NCI-H1694 (cell line): ENCODE measurements at regions not wholly inside any gene's neighbourhood (a gene's known extent, or its start where the extent isn't known, plus 50 kb on each side); places are given as distances from the start of the nearest gene placed in this dataset.

Experiments
- DNase-seq: peaks from one replicate; lab custom pipeline; 2025; lab: John Stamatoyannopoulos, UW

DNA sequence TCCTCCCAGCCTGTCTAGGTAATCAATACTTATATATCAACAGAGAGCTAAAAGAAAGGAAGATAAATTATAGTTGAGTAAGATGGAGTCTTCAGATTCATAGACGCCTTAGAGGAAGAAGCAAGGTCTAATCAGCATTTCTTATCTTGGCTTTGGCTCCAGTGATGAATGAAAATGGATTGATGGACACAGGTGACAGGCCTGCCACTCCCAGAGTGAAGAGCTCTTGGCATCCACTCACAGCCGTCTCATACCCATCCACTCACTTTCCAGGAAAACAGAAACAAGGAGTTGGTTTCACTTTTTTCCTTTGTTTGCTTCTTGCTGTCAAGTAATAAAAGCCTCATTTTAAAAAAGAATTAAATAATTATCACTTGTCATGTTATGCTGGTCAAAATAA is 168.2 kb downstream of the MFSD1 start:
- DNase-seq = no peak

DNA sequence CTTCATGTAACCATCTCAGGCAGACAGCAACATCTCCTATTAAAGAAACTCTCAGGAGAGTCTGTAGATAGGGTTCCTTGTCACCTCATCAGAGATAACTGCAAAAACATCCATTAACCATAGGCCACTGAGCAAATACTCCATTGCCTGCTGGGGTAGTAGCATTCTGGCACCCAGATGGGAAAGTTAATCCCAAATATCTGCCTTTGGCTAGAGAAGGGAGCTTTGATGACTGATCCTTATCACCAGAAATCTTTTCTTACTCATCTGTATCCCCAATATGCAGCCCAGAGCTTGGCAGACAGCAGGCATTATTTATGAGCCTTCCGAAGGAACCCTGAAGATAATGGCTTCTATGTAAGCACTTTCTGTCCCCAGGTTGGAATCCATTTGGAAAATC is 173.1 kb downstream of the MFSD1 start:
- DNase-seq = no peak

DNA sequence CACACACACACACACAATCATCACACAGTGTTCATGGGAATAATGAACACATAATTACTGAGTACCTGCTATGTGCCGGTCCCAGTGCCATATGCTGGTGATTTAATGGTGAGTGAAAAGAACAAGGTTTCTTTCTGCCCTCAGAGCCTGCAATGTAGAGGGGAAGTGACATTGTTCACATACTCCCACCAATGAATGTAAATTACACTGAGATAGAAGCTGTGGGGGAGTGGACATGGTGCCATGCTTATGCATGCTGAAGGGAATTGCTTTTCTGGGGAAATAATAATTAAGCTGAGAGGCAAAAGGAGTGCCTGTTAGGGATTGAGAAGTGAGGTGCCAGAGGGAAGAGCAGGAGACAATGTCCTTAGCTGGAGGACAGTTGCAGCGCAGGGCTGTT is 175.1 kb downstream of the MFSD1 start:
- no peak for DNase-seq

DNA sequence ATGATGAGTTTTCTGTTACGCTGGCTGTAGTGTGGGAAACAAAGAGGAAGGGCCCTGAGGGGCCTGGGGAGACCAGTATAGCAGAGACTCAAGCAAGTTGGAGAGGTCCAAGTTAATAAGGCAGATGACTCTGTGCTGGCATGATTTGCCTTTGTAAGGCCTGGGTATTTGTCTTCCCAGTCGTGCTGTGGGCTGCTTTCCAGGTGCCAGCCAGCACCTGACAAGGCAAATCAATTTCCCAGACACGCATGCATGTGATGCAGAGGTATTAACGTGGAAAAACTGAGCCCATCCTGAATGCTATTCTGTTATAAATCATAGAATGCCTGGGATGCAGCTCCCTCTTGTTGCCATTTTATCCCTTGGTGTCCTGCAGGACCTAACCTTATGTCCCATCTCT is 175.6 kb downstream of the MFSD1 start:
- no peak for DNase-seq

DNA sequence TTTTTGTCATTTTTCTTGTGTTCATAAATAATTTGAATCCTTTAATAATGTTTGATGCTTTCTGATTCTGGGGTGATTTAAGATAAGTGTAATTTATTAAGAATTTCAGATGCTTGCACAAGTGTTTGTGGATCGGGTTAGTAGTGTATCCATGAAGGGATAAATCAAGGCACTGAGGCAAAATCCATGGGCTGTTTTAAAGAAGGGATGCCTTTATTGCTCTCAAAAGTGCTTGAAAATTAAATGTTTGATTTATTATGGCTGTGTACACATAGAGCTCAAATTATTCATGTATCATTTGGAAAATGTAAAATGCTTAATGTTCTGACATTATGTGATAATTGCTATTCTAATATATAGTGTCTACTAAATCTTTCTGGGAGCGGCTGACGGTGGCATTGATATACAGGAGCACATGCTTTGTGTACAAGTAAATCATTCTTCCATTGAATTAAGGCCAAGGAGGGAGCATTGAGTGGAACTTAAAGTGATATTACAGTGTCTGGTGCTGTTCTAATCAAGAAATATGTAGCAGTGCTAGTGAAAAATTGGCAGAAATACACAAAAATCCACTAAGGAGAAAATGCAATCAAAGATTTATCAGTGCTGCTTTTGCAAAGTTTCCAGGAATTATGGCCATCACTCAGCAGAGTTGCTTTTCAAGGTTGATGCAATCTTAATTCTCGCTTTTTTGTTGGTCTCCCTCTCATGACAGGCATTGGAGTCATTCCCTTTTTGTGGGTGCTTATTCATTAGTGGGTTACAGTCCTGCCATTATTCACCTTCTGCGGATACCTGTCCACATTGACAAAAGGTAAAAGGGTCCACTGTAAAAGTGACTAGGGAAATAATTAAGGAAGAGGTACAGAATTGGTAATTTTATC is 181.6 kb downstream of the MFSD1 start:
- no peak for DNase-seq

DNA sequence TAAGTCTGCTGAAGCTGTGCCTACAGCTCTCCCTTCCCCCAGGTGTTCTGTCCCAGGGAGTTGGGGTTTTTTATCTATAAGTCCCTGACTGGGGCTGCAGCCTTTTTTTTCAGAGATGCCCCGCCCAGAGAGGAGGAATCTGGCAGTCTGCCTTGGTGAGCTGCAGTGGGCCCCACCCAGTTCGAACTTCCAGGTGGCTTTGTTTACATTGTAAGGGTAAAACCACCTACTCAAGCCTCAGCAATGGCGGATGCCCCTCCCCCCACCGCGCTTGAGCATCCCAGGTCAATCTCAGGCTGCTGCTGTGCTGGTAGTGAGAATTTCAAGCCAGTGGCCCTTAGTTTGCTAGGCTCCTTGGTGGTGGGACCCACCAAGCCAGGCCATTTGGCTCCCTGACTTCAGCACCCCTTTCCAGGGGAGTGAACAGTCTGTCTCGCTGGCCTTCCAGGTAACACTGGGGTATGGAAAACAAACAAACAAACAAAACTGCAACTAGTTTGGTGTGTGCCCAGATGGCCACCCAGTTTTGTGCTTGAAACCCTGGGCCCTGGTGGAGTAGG is 189.4 kb downstream of the MFSD1 start:
- DNase-seq = no peak

DNA sequence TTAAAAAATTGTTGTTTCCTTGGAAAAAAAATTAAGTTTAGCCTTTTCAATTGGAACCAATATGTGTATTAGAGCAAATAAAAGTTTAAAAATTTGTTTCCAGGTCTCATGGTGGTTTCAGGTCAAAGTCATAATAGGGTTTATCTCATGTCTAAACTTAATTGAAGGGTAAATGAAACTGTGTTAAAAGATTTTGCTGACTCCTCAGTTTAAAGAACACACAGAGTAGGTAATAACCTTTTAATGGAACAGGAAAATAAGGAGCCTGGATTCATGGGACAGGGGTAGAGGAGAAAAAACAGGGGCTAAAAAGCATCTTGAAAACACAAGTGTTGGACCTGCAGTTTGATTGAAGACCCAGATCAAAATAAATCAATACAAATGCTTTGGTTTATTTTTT is 190.6 kb downstream of the MFSD1 start:
- no peak for DNase-seq

DNA sequence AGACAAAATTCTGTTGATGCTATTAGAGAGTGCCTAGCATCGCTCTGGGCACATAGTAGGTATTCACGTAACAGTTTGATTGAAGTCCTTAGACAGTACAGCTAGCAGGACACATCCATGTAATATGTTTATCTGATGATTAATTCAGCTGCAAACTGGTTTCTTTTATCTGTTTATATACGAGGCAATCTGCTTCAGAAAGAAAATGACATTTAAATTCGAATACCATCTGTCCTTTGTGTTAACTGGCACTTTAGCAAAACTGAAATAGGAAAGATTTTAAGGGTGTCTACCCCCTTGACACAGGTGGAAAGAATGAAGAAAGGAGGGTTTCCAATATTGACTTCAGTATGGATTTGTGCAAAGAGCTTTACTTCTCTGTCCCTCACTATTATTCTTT is 192.5 kb downstream of the MFSD1 start:
- DNase-seq = no peak

DNA sequence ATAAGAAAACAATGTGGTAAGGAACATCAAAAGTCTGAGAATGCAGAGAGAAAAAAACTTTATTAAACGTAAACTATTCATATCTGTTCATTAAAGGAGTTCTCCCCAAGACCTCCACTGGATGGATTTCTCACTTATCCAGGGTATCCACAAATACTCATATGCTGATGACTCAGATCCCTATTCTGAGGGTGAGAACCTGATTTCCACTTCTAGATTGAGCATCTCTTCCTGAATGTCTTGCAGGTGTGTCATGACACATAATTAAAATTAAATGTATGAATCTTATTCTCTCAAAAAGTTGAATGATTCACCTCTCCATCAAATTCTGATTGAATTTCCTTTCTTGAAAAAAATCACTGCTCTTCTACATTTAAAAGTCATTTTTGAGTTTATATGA is 199.9 kb downstream of the MFSD1 start:
- DNase-seq = no peak

DNA sequence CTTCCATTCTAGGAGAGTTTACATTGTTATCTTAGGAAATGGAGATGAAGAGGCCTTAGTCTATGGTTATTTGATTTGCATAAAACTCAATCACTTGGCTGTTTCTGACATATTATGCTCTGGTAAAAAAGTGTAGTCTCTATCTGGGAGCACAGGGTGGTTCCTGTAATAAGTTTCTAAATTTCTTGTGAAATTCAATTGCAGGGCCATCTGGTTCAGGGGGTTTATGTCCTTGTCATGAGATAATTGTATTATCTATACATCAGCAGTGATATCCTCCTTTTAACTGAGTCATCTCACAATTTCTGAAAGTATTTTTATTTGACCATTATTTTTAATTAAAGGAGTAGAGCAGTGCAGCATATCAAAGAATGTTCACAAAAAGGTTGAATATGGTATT is 203.3 kb downstream of the MFSD1 start:
- DNase-seq = no peak

DNA sequence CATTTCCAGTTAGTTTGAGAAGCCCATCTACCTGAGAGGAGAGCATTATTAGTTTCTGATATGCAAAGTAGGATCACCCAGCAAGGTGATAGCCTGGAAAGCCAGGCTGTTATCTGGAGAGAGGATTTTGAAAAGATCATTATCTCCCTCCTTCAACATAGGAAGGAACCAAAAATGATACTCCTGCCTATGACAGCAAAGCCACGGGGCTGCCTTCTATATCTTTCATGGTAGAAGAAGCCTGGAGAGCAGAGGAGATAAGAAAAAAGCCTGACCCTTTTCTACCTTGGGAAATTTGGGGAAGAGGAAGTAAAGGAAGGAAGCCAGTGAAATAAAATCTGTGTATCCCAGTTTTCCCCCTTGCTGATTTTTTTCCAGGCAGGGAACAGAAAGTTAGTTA is 205.5 kb downstream of the MFSD1 start:
- DNase-seq = no peak

DNA sequence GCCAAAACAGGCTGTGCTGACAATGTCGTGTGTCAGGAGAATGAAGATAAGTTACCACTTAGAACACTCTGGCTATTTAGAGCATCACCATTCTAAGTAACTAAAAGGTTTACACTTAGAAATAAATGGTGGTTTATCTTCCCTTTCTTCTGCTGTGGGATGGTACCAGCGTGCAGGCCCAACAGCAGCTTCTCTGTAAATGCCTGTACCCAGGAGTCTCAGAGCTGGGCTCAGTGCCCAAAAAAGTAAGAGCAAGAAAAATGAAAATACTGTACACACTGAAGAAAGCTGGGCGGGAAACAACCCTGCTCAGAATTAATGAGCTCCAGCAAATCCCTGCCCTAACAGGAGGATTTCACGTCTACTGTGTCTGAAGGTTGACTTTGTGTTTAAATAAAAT is 206.5 kb downstream of the MFSD1 start:
- DNase-seq = no peak

DNA sequence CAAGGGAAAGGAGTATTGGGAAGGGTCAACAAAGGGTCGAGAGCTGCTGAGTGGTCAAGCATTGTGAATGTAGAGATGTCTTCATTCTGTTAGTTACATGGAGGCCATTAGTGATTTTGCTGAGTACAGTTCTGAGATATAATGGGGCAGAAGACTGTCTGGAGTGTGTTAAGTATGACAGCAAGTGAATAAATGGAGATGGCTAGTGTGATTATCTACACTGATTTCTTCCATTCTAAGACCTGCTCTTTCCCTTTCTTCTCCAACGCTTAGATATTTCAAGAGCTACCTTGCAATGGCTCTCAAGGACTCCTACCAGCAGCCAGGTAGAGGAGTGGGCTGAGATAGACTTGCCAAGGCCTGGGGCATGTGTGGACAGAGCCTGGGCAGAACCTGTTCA is 216.5 kb downstream of the MFSD1 start:
- DNase-seq = no peak

DNA sequence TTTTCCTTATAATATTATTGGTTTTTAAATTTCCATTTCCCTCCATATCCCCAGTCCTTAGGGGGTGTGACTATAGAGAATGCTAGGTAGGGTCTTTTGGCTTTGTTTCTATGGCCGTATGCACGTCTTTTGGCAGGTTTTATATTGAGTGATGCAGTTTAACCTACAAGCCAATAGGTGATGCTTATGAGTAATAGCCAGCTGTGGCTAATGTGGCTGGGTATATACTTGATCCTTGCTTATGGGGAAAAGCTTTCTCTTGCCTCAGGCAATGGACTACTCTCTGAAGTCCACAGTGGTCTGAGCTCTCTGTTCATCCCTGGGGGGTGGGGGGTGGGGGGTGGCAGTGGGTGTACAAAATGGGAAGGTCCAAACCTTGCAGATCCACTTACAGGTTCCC is 223.9 kb downstream of the MFSD1 start:
- DNase-seq = no peak

DNA sequence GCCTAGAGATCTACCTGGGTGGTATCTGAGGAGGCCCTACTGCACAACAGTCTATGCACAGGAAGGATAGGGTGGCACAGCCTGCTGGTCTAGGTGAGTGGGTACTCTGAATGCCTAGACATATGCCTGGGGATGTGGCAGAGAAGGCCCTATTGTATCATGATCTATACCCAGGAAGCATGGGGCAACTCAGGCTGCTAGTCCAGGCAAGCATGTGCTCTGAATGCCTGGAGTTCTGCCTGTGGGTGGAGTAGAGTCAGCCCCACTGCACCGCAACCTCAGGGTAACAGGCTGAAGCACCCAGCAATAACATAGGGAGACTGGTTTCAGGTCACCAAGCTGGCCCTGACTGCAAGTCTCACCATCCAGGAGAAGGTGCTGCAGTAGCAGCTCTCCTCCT is 224.7 kb downstream of the MFSD1 start:
- DNase-seq = no peak

DNA sequence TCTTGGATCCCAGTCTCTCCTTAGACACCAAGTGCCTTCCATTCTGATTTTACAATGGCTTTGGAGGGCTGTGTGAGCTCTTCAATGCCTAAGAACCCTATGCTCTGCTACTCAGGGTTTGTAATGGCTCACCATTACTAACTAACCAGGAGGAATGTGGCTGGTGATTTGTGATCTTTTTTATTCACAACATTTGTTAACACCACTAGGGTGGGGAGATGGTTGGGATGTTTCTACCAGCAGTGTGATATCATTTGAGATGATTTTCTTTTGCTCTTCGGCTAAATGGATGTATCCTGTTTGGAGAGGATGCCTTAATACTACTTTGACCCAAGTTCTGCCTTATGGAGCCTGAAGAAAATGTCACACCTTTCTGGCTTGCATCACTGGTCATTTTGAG is 226.9 kb downstream of the MFSD1 start:
- DNase-seq = no peak

DNA sequence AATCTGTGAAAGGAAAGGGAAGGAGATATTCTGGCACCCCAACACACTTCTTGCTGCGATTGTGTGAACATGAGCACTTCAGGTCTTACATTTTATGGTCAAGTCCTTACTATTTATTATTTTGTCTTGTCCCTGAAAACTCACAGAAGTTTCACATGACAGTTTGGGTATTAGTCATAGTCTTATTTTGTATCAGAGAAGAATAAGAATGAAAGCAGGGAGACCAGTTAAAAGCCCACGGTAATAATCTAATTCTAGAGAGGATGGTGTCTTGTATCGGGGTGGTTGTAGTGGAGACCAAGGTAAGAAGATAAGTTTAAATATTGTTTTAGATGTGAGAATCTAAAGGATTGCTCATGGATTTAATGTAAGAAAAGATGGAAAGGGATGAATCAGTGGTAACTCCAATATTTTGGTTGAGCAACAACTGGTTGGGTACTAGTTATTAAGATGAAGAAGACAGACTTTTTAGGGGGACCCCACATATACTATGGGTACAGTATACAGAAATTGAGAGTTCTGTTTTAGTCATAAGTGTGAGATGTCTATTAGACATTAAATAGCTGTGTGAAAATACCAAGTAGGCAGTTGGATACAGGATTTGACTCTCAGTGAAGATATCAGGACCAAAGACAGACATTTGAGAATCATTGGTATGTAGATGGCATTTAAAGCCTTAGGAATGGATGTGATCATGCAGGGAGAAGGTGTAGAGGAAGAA is 227.6 kb downstream of the MFSD1 start:
- no peak for DNase-seq

DNA sequence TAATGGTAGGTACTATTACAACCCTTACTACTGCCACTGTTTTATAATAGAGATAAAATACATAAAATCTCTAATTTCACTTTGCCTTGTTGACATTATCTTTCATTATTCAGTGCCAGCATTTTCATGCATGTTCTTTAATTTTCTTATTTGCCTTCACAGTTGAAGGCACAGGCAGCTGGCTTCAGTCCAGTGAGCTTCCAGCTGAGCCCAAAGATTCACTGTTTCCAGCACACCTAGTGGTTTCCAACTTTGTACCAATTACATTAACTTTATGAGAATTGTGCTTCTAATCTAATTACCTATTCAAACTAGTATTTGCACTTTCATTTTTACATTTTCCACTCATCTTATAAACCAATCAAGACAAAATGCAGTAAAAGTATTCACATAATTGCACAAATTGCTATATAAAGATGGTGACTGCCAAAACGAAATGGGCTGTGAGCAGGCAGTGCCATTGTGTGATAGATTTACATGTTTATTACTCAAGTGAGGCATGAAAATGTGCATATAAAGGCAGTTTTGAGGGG is 228.3 kb downstream of the MFSD1 start:
- no peak for DNase-seq

DNA sequence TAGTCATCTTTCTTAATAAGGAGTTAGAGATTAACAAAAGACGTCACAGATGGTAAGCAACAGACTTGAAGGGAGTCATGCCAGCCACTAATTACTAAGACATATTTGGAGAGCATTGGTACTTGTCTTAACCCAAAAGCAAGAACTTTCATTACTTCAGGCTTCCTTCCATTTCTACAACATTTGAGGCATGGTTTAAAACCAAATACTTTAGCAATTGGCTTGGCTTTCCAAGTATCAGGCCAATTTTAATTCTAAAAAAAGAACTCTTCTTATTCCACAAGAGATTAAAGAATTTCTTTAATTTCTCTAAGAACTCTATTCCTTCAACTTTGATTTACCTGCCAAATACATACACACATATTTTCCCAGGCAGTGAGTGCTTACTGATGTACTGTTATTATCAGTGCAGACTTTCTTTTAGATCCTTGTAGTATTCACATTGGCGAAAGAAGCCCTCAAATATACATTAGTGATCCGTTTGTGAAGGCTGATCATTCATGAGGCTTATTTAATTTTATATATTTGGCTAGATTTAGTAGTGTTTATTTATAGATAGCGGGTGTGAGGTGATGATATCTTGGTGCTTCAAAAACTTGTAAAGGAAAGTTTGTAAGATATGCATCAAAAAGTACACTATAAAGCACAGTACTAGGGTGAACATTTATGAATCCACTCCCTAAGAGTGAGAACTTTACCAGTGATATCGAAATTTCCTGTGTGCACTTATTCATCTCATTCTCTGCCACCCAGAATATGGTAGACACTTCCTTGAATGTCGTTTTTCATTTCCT is 229.2 kb downstream of the MFSD1 start:
- no peak for DNase-seq

DNA sequence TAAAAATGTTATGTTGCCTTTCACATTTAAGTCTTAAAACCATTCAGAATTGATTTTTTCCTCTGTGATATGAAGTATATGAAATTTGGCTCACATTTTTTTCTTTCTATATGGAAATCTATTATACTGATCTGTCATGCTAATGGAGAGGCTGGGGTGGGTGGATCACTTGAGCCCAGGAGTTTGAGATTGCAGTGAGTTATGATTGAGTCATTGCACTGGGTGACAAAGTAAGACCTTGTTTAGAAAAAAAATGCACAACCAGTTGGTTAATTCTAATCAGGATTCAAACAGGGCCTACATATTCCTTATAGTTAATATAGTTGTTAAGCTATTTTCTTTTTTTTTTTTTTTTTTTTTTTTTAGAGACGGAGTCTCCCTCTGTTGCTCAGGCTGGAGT is 230.5 kb downstream of the MFSD1 start:
- DNase-seq = no peak

DNA sequence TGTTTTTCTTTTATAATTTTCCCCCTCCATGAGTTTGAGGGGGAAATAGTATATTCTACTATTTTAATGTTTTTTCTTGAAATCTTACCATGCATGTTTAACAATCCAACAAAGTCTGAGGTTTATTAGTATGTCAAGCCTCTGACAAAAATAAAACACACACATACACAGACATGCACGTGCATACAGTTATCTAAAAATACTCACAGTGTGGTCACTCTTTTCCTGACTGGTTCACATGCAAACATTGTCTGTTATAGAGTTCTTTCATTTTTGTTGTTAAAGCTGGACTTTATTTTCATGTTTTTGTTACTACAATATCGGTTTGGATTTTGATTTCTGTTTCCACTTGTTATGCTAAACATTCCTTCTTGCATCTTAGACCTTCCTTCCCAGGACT is 236.6 kb downstream of the MFSD1 start:
- DNase-seq = no peak

DNA sequence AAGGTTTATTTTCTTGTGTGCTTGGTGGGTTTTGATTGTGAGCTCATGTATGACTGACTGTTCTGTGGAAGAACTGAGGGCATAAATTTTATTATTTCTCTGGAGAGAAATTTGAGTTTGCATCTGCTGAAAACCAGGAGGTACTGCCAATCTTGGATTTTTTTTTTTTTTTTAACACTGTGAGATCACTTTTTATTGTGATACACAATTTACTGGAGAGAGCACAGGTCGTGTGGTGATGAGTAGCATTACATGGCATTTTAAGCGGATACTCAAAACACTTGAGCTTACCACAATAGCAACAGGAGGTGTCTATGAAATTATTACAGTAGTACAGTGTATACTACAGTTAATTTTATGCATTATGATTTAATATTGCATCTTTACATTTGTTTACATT is 237.4 kb downstream of the MFSD1 start:
- DNase-seq = no peak
